ENCODE measurements at regions not wholly inside any gene's neighbourhood (a gene's known extent, or its start where the extent isn't known, plus 50 kb on each side); places are given as distances from the start of the nearest gene placed in this dataset.

GRCh38 chr13:54162069-54162468, 1133.5 kb downstream of the OLFM4 start:
- DNase-seq (ENCODE audit: low read depth, low spot score) = no peak

GRCh38 chr13:54165581-54166215, 1137.1 kb downstream of the OLFM4 start:
- no peak for DNase-seq (ENCODE audit: low read depth, low spot score)

GRCh38 chr13:54173996-54174395, 1145.4 kb downstream of the OLFM4 start:
- DNase-seq (ENCODE audit: low read depth, low spot score) = no peak

GRCh38 chr13:54175466-54175865, 1146.9 kb downstream of the OLFM4 start:
- DNase-seq (ENCODE audit: low read depth, low spot score) = no peak

GRCh38 chr13:54177466-54177865, 1148.9 kb downstream of the OLFM4 start:
- no peak for DNase-seq (ENCODE audit: low read depth, low spot score)

- no peak for DNase-seq (ENCODE audit: low read depth, low spot score)
Measured at GRCh38 chr13:54183166-54183565, 1154.6 kb downstream of the OLFM4 start.

GRCh38 chr13:54183728-54184127, 1155.1 kb downstream of the OLFM4 start:
- DNase-seq (ENCODE audit: low read depth, low spot score) = no peak

- DNase-seq (ENCODE audit: low read depth, low spot score) = no peak
Measured at GRCh38 chr13:54184576-54184975, 1156.0 kb downstream of the OLFM4 start.

- no peak for DNase-seq (ENCODE audit: low read depth, low spot score)
Measured at GRCh38 chr13:54185101-54185500, 1156.5 kb downstream of the OLFM4 start.

GRCh38 chr13:54185785-54186184, 1157.2 kb downstream of the OLFM4 start:
- peak; percentile 52 for DNase-seq (ENCODE audit: low read depth, low spot score)

GRCh38 chr13:54187461-54187860, 1158.8 kb downstream of the OLFM4 start:
- DNase-seq (ENCODE audit: low read depth, low spot score) = no peak

- no peak for DNase-seq (ENCODE audit: low read depth, low spot score)
Measured at GRCh38 chr13:54194233-54195024, 1165.8 kb downstream of the OLFM4 start.

GRCh38 chr13:54196684-54197083, 1168.1 kb downstream of the OLFM4 start:
- DNase-seq (ENCODE audit: low read depth, low spot score) = no peak

- DNase-seq (ENCODE audit: low read depth, low spot score) = no peak
Measured at GRCh38 chr13:54198911-54199310, 1170.3 kb downstream of the OLFM4 start.

- no peak for DNase-seq (ENCODE audit: low read depth, low spot score)
Measured at GRCh38 chr13:54206626-54207025, 1178.0 kb downstream of the OLFM4 start.

- DNase-seq (ENCODE audit: low read depth, low spot score) = no peak
Measured at GRCh38 chr13:54210397-54211049, 1181.9 kb downstream of the OLFM4 start.

- DNase-seq (ENCODE audit: low read depth, low spot score) = no peak
Measured at GRCh38 chr13:54216221-54216620, 1187.6 kb downstream of the OLFM4 start.

- no peak for DNase-seq (ENCODE audit: low read depth, low spot score)
Measured at GRCh38 chr13:54226876-54227275, 1198.3 kb downstream of the OLFM4 start.

- no peak for DNase-seq (ENCODE audit: low read depth, low spot score)
Measured at GRCh38 chr13:54232700-54233099, 1204.1 kb downstream of the OLFM4 start.

GRCh38 chr13:54234607-54235006, 1206.0 kb downstream of the OLFM4 start:
- DNase-seq (ENCODE audit: low read depth, low spot score) = no peak

GRCh38 chr13:54241719-54242118, 1213.1 kb downstream of the OLFM4 start:
- DNase-seq (ENCODE audit: low read depth, low spot score) = no peak

GRCh38 chr13:54248306-54248705, 1219.7 kb downstream of the OLFM4 start:
- no peak for DNase-seq (ENCODE audit: low read depth, low spot score)

GRCh38 chr13:54261856-54262255, 1233.2 kb downstream of the OLFM4 start:
- DNase-seq (ENCODE audit: low read depth, low spot score) = no peak
